ENCODE measurements at regions not wholly inside any gene's neighbourhood (a gene's known extent, or its start where the extent isn't known, plus 50 kb on each side); places are given as distances from the start of the nearest gene placed in this dataset.

GRCh38 chr13:65339241-65339640 is 1890.9 kb downstream of the PCDH9 start:
- no peak for TF ChIP-seq GATA2 (IDR thresholded peaks at IDR 0.05; ENCODE audit: low read depth, low read length)
- no peak for TF ChIP-seq GATA3 (IDR thresholded peaks at IDR 0.05; ENCODE audit: low read depth, low read length)
